ENCODE measurements at regions not wholly inside any gene's neighbourhood (a gene's known extent, or its start where the extent isn't known, plus 50 kb on each side); places are given as distances from the start of the nearest gene placed in this dataset.
"Not testable (repeated sequence)": the region's sequence is repeated elsewhere in the genome, so short reads cannot be mapped to it uniquely, and the experiment has no call there.

DNA sequence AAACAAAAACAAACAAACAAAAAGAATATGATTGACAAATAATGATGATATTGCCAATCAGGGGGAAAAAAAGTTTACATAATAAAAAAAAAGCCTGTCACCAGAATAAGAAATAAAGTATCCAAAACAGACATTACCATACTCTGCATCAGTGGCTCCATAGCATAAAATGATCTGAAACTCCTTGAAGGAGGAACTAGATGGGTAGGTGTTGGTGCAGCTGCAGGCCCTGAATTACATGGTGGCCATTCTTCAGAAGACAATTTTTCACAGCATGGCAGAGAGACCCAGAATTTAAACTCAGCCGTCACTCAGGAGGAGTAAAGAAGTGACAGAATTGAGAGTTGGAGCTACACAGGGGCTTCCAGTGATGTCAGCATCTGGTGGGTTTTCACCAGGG lies 60.2 kb downstream of the GLUL start:
- no peak for DNase-seq

DNA sequence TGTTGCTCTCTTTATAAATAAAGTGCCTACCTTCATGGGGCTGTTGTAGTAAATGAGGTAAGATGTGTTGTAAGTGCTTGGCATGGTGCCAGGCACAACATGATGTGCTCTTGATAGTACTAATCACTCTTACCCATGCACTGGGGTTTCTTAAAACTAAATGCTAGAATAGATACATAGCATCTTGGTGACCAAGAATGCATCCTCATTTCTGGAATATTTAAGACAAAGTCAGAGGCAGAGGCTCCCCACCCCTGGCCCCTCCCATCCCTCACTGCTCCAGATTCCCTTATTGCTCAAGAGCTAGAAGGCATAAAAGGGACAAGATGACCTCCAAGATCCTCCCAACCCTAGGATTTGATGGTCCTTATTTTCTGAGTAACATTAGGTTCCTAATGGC lies 61.3 kb downstream of the GLUL start:
- DNase-seq: peak; percentile 26

DNA sequence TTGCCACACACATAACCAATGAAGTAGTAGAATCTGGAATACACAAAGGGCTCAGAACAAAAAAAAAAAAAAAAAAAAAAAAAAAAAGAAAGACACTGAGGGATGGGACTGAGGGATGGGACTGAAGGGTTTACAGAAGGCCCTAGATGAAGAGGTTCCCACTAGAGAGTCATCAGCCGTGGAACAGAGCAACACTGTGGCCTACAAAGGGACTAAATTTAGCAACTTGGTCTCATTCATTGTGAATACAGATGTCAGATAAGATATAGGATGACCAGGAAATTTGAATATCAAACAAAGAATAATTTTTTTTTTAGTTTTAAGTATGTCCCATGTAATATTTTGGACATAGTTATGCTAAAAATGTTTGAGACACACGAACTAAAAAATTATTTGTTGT lies 62.1 kb downstream of the GLUL start:
- DNase-seq: peak; percentile 67

DNA sequence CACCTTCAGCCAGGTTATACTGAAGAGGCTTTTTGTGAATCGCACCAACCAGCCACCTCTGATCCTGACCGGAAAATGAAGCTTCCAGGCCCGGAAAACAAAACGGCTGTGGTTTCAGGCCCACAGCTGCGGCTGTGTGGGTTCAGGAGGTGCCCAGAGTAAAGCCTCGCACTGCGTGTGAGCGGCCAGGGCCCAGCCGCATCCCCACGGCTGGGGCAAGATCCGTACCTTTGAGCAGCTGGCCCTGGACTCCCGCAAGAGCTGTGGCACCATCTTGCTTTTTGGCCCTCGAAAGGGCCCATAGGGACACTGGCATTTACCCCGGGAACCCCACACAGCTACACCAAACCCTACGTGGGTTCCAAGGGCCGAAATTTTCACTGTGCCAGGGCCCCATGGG lies 63.0 kb downstream of the GLUL start:
- no peak for DNase-seq

DNA sequence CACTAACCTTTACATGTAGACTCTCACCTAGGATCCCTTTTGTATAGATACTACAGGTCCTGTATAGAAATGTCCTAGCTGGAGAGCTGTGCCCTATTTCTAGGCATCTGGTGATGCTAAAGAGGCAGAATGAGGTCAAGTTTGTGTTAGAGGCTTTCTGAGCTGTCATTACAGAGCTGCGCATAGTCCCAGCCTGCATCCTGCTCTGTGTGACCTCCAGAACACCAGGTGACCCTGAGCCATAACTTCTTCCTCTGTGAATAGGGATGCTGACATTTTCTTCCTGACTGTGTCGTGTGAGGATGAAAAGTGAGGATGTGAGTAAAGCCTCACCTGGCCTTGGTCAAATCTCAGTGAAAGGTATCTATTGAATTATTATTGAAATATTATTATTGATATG lies 66.3 kb downstream of the GLUL start:
- DNase-seq: no peak

DNA sequence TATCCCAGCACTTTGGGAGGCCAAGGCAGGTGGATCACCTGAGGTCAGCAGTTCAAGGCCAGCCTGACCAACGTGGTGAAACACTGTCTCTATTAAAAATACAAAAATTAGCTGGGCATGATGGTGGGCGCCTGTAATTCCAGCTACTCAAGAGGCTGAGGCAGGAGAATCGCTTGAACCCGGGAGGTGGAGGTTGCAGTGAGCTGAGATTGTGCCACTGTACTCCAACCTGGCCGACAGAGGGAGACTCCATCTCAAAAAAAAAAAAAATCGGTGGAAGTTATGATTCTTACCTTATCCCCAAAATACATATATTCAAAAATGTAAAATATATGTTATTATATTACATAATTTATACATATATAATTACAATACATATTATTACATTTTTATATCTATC lies 70.1 kb downstream of the GLUL start:
- DNase-seq: not testable (repeated sequence)

DNA sequence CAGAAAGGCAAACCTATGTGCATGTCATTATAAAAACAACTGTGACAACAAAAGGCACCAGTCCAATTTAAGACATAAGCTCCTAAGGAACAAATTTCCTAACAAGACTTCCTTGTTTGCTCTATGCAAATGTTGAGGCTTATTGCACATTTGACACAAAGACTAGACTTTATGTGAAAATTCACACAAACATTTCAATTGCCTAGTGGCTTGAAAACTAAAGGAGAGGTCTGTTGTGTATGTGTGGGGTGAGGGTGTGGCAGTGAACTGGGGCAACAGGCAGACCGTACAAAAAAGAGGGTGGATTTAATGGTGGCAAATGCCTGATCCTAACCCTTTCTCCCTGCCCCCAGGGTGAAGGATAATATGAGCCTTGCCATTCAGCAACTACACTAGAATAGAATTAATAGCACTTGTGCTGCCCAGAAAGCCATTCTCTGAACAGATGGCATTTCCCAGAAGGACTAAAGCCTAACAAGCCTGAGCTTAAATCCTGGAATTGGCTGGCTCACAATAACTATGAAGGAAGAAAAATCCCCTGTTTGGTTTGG lies 73.9 kb downstream of the GLUL start:
- DNase-seq: peak; percentile 42

DNA sequence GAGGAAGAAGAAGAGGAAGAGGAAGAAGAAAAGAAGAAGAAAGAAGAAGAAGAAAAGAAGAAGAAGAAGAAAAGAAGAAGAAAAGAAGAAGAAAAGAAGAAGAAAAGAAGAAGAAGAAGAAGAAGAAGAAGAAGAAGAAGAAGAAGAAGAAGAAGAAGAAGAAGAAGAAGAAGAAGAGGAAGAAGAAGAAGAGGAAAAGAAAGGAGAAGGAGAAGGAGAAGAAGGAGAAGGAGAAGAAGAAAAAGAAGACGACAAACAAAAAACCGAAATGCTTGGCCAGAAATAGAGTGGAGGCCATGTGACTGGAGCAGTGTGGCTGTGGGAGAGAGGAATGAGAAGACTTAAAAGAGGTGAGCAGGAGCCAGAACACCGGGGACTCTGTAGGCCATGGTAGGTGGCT lies 75.1 kb downstream of the GLUL start:
- not testable (repeated sequence) for DNase-seq

DNA sequence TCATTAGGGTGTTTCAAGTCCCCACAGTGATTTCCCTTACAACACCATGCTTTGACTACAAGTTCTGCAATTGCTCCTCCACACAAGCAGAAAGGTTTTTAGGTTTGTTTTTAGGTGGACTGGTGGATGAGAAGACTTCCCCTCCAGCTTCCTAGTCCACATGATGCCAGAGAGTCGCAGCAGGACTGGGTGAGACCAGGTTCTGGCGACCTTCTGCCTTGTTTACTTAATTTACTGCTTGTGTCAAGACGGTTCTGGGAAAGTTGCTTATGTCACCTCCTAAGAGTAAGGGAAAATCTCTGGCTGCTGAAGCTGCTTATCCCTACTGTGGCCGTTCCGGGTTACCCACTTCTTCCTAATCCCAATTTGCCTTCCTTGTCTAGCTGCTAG lies 76.4 kb downstream of the GLUL start:
- no peak for DNase-seq

DNA sequence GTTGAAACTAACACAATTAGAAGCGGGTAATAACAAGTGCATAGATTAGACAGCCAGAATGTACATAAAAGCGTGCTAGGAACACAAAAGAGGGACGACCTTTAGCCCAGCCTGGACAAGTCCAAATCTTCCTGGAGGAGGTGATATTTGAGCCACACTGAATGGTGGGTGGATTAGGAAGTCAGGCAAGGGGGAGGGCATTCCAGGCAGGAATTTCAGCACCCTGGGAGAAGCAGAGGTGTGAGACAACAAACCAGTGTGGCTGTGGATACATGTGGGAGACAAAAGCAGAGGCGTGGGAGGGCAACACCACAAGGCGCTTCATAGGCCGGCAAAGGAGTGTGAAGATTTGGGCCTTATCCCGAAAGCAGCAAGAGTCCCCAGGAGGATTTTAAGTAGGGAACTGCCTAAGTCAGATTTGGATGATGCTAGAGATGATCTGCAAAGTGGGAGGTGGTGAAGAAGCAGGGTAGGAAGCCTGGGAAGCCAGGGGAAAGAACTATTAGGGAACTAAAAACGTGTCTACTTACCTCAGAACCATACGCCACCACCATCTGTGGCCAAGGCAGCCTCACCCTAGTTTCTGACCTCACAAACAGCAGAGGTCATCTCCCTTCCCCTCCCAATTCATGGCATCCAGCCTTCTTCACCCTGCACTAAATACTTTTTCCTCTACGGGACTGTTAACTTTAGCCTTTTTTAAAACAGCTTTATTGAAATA lies 81.8 kb downstream of the GLUL start:
- no peak for DNase-seq

DNA sequence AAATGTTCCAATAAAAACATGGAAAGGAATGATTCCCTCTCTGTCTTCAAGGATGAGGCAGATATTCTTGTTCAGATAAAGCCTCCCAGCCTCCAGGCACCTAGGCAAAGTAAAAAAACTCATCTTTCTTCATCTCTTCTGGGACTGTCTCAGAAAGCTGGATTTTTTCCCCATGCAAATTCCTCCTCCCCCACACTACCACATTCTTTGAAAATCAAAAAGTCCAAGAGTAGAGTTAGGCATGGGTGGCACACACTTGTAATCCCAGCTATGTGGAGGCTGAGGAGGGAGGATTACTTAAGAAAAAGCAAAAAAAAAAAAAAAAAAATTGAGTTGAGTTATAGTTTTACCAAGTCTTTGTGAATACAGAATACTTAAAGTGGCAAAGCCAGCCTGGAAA lies 82.8 kb downstream of the GLUL start:
- DNase-seq: no peak

DNA sequence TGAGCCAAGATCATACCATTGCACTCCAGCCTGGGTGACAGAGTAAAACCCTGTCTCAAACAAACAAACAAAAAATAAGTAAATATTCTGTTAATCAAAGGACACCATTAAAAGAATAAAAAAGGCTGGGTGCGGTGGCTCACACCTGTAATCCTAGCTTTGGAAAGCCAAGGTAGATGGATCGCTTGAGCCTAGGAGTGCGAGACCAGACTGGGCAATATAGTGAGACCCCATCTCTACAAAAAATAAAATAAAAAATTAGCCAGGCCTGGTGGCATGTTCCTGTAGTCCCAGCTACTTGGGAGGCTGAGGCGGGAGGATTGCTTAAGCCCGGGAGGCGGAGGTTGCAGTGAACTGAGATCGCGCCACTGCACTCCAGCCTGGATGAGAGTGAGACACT lies 84.1 kb downstream of the GLUL start:
- DNase-seq: not testable (repeated sequence)

DNA sequence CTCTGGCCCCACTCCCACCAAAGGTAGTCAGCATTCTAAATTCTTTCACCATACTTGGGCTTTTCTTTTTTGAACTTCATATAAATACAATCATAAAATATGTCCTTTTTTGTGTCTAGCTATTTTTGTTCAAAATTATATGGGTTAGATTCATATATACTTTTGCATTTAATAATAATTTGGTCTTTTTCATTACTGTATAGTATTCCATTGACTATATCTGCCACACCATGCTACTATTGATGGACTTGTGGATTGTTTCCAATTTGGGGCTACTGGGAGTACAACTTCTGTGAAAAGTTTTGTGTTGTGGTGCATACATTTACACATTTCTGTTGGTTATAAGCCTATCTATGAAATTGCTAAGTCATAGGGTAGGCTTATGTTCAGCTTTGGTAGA lies 85.7 kb downstream of the GLUL start:
- DNase-seq: no peak

DNA sequence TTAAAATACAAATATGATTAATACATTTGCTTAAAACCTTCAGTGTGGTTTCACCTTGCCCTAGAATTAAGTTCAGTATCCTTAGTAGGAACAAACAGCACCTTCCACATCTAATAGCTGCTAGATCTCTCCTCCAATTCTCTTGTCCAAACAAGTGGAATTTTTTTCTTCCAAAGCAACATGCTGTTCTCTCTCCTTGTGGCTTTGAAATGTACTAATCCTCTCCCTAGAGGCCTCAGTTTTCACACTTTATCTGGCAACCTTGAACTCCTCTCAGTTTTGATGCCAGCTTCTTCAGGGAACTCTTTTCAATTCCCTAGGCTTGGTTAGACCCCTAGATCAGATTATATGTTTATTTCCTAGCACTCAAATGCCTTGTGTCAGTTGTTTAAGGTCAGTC lies 87.0 kb downstream of the GLUL start:
- no peak for DNase-seq

DNA sequence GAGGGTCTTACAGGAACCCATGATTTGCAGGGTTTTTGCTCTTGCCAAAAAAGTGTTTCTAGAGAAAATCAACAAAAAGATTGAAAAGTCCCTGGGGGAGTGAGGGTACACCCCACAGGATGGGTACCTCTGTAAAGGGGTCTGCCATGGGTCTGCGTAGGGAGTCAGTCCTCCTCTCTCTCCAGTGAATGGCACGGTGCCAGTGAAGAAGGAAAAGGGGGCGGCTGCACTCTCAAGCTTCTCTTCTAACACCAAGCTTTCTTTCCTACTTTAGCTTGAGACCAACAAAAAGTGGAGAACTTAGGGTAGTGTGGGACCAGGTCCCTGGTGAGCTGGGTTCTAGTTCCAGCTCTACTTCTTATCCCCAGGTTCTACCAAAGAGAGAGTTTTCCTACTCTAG lies 87.4 kb downstream of the GLUL start:
- DNase-seq: no peak

DNA sequence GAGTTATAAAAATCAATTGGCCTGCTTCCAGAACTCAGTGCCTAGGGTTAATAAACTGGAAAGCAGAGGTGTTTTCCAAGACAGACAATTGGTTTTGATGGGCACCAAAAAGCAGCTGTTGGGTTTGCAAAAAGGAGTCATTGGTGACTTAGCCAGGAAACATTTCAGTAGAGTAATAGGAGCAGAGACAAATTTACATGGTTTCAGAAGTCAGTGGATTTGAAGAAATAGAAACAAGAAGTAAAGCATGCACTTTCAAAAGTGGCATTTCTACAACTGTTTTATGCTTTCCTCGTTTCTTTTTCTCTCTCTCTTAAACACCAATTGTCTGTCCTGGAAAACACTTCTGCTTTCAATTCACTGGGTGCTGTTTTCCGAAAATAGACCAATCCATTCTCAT lies 87.8 kb downstream of the GLUL start:
- DNase-seq: peak; percentile 56

DNA sequence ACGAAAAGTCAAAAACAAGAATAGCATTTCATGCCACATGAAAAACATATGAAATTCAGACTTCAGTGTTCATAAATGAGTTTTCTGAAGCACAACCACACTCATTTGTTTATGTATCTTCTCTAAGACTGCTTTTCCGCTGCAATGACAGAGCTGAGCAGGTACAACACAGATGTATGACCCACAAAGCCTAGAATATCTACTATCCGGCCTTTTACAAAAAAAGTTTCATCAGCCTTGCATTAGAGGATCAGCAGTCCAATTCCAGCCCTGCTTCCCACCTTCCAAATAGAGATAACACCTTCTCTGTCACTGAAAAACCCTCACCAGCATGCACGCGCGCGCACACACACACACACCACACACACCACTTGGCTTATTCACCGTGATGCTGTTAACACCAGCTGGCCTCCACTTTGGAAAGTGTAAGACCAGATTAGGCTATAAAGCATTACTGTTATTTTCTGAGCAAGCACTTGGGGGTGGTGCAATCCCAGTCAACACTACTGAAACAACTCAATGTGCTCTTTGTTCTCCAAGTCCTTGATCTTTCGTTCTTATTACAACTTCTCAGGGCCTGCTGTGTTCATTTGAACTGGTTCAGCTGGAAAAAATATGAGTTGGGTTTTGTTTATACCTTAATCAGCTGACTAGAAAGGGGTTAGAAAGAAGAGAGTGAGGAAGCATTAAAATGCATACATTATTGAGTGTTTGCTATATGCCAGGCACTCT lies 90.0 kb downstream of the GLUL start:
- DNase-seq: peak; percentile 54

DNA sequence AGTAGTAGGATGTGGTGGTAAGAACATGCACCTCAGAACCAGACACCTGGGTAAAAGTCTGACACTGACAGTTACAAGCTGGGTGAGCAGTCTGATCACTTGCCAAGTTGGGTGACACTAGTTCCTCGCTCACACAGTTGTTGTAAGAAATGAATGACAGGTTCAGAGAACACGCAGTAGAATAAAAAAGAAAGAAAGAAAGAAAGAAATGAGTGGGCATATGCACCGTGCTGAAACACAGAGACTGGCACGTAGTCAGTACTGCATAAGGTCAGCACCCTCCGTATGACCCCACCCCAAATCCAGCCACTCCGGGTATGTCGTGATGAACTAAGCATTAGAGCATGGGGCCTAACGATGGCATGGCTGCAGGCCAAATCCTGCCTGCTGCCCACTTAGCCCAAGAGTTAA lies 90.6 kb downstream of the GLUL start:
- DNase-seq: no peak

DNA sequence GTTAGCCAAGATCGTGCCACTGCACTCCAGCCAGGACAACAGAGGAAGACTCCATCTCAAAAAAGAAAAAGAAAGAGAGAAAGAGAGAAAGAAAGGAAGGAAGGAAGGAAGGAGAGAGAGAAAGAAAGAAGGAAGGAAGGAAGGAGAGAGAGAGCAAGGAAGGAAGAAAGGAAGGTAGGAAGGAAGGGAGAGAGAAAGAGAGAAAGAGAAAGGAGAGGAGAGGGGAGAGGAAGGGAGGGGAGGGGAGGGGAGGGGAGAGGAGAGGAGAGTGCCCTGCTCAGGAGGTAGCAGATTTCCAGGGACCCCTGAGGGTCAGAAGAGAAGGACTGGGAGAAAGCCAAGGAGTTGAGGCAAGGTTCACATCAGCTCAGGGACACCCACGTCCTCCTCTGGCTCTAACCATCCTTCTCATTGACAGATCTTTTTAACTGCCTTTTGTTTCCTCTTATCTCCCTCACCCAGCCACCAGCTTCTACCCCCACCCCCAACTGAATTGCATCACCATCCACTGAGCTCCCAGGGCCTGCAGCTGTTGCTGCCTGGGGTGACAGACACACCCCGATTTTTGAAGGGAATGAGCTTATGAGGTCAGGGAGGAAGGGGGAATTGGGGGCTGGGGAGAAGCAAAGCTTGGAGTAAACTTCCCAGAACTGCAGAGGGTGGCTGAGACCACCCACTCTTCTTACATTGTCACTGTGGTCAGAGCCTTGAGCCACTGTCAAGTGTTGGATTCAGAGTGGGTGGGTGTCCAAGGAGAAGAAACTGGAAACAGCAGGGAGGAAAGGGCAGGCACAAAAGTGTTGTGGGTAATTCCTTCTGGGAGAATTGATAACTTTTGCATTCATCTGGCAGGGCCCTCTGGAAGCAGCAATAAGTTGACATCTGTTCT lies 91.6 kb downstream of the GLUL start:
- DNase-seq: peak; percentile 81

DNA sequence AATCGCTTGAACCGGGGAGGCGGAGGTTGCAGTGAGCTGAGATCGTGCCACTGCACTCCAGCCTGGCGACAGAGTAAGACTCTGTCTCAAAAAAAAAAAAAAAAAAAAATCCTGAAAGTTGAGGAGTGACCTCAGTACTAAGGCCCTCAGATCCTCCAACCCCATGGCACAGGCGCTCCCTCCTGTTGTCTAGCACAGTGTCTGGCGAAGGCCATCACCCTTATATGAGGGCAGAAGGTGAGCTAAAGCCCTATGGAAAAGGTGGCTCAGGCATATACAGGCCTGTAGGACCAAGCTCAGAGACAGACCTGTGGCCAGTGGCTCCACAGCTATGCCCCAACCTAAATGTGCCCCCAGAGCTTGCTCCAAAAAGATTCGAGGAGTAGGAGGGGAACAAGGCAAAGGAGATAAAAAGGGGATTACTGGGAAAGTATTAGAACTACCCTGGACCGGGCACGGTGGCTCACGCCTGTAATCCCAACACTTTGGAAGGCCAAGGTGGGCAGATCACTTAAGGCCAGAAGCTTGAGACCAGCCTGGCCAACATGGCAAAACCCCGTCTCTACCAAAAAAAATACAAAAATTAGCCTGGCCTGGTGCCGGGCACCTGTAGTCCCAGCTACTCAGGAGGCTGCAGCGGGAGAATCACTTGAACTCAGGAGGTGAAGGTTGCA lies 92.4 kb downstream of the GLUL start:
- DNase-seq: not testable (repeated sequence)

DNA sequence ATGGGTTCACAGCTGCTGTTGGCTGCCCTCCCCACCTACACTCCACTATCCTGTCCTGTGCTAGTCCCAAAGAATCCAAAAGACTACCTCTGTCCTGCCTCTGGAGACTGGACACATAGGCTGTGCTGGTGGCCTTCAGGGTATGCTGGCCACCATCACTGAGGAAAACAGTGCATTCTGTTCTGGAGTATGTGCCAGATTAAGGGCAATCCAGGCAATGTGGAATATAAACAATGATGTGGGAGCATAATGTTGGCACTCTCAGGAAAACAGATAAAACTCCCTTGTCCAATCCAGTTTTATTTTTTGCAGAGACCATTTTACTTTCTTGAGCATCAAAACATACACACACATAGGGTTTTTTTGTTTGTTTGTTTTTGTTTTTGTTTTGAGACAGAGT lies 94.3 kb downstream of the GLUL start:
- DNase-seq: no peak

DNA sequence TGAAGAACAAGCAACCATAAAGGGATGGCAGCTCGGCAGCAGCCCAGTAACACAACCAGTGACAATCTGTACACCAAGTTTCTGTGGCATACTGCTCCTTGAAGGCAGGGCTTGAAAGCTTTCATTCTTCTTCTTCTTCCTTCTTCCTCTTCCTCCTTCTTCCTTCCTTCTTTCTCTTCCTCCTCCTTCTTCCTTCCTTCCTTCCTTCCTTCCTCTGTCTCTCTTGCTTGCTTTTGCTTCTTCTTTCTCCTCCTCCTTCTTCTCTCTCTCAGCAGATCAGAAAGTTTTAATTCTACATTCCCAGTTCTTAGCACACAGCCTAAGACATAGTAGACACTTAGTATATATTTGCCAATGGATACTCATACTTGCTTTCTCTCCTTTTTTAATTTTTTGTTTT lies 95.9 kb downstream of the GLUL start:
- DNase-seq: no peak

DNA sequence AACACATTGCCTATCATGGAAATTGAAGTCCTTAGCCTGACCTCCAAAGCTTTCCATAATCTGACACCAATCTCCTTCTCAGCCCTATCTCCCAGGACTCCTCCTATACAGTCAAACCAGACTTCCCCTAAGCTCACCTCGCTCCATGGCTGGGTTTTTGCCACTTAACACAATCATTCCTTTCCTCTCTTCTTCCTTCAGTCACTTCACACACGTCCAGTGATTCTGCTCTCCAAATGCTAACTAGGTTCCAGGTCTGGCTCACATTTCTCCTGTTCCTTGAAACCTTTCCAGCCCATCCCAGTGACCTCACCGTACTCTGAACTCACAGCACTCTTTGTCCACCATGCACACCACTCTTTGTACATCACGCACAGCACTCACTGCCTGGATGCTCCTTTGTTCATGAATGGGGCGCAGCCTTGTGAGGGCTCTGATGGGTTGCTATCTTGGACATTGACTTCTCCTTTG lies 98.4 kb downstream of the GLUL start:
- DNase-seq: no peak

Data from NCI-H345 (cell line).